ENCODE measurements at regions not wholly inside any gene's neighbourhood (a gene's known extent, or its start where the extent isn't known, plus 50 kb on each side); places are given as distances from the start of the nearest gene placed in this dataset.

GRCh38 chr12:127205781-127206555 is 1061.0 kb upstream of the TMEM132C start:
- TF ChIP-seq, protein P1, sequence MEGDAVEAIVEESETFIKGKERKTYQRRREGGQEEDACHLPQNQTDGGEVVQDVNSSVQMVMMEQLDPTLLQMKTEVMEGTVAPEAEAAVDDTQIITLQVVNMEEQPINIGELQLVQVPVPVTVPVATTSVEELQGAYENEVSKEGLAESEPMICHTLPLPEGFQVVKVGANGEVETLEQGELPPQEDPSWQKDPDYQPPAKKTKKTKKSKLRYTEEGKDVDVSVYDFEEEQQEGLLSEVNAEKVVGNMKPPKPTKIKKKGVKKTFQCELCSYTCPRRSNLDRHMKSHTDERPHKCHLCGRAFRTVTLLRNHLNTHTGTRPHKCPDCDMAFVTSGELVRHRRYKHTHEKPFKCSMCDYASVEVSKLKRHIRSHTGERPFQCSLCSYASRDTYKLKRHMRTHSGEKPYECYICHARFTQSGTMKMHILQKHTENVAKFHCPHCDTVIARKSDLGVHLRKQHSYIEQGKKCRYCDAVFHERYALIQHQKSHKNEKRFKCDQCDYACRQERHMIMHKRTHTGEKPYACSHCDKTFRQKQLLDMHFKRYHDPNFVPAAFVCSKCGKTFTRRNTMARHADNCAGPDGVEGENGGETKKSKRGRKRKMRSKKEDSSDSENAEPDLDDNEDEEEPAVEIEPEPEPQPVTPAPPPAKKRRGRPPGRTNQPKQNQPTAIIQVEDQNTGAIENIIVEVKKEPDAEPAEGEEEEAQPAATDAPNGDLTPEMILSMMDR (IDR thresholded peaks at IDR 0.05) = no peak
- no peak for TF ChIP-seq POLR2A (IDR thresholded peaks at IDR 0.05; ENCODE audit: low read depth)
